Thoracic aorta (tissue), 2 donors: ENCODE measurements at regions not wholly inside any gene's neighbourhood (a gene's known extent, or its start where the extent isn't known, plus 50 kb on each side); places are given as distances from the start of the nearest gene placed in this dataset.

Experiments
- ATAC-seq: fragments of 150-250 bp; one replicate; pipeline ENCODE4 v1.8.0; 2017; ENCODE audit warnings: low read depth; ENCODE audit not compliant: insufficient number of reproducible peaks, low FRiP score
- DNase-seq: peaks from one replicate; pipeline ENCODE4 v3.0.0-alpha.2; 2020; ENCODE audit warnings: low spot score
- H3K27ac ChIP-seq, 2 donors: fragments of 200-600 bp; sonication (generic); 1 replicate in 1 of 2; 2 replicates in 1 of 2; pipeline ENCODE4 v1.5.1; 2016; ENCODE audit warnings: mild to moderate bottlenecking in 2 of 2, moderate library complexity in 2 of 2
- H3K27me3 ChIP-seq: fragments of 200-600 bp; sonication (generic); replicated peaks from 2 replicates; pipeline ENCODE4 v1.6.0; 2016; ENCODE audit warnings: mild to moderate bottlenecking; ENCODE audit not compliant: insufficient read depth
- H3K36me3 ChIP-seq: fragments of 200-600 bp; sonication (generic); one replicate; pipeline ENCODE4 v1.5.1; 2016
- H3K4me1 ChIP-seq, 2 donors: fragments of 200-600 bp; sonication (generic); 1 replicate in 1 of 2; 2 replicates in 1 of 2; pipeline versions ENCODE4 v1.5.1 to v1.6.0; 2016; ENCODE audit warnings: low read depth in 2 of 2, mild to moderate bottlenecking in 1 of 2; ENCODE audit not compliant: control insufficient read depth in 1 of 2
- H3K4me3 ChIP-seq: fragments of 200-600 bp; sonication (generic); 2 replicates; pipeline ENCODE4 v1.5.1; 2016; ENCODE audit warnings: mild to moderate bottlenecking
- H3K9me3 ChIP-seq: fragments of 200-600 bp; sonication (generic); 2 replicates; pipeline ENCODE4 v1.5.1; 2016
- CTCF ChIP-seq: fragments of 200-600 bp; sonication (generic); IDR thresholded peaks from one replicate; pipeline ENCODE4 v1.5.1; 2019; ENCODE audit warnings: antibody characterized with exemption

GRCh38 chr3:159126261-159127020, 324.6 kb downstream of the MFSD1 start:
- DNase-seq (no peak), ATAC-seq (no peak)
- Histone ChIP-seq H3K27ac (no peak overlapping the region), H3K36me3 (no peaks in the 10 kb centered on the region), H3K27me3 (no peaks in the 10 kb centered on the region), H3K4me3 (no peak overlapping the region), H3K9me3 (no peaks in the 10 kb centered on the region), H3K4me1 (no peaks in the 10 kb centered on the region)
- TF ChIP-seq CTCF: no peak

GRCh38 chr3:159127021-159127392, 325.2 kb downstream of the MFSD1 start:
- Histone ChIP-seq H3K4me1 (no peaks in the 10 kb centered on the region), H3K4me3 (no peak overlapping the region), H3K9me3 (no peaks in the 10 kb centered on the region), H3K27ac (no peak overlapping the region), H3K27me3 (no peaks in the 10 kb centered on the region), H3K36me3 (no peaks in the 10 kb centered on the region)
- TF ChIP-seq CTCF: no peak
- DNase-seq: no peak
- no peak for ATAC-seq

- Histone ChIP-seq H3K27ac (no peak overlapping the region), H3K27me3 (no peaks in the 10 kb centered on the region), H3K4me1 (no peaks in the 10 kb centered on the region), H3K9me3 (no peaks in the 10 kb centered on the region), H3K36me3 (no peaks in the 10 kb centered on the region), H3K4me3 (no peak overlapping the region)
- no peak for DNase-seq
- no peak for TF ChIP-seq CTCF
- no peak for ATAC-seq
Measured at GRCh38 chr3:159128628-159129027, 326.8 kb downstream of the MFSD1 start.

- Histone ChIP-seq H3K27me3 (no peaks in the 10 kb centered on the region), H3K9me3 (no peaks in the 10 kb centered on the region), H3K36me3 (no peaks in the 10 kb centered on the region), H3K4me3 (no peak overlapping the region), H3K27ac (no peak overlapping the region), H3K4me1 (no peaks in the 10 kb centered on the region)
- no peak for DNase-seq
- no peak for ATAC-seq
- no peak for TF ChIP-seq CTCF
Measured at GRCh38 chr3:159130108-159130507, 328.3 kb downstream of the MFSD1 start.

GRCh38 chr3:159131376-159131775, 329.5 kb downstream of the MFSD1 start:
- H3K4me3 ChIP-seq: no peak overlapping the region
- H3K9me3 ChIP-seq: no peaks in the 10 kb centered on the region
- no peak overlapping the region for H3K27ac ChIP-seq
- no peak for TF ChIP-seq CTCF
- ATAC-seq: no peak
- H3K4me1 ChIP-seq: no peaks in the 10 kb centered on the region
- H3K36me3 ChIP-seq: no peaks in the 10 kb centered on the region
- DNase-seq: no peak
- H3K27me3 ChIP-seq: no peaks in the 10 kb centered on the region
